Vagina (tissue), 2 donors: ENCODE measurements at regions not wholly inside any gene's neighbourhood (a gene's known extent, or its start where the extent isn't known, plus 50 kb on each side); places are given as distances from the start of the nearest gene placed in this dataset.
A peak's percentile ranks its signal among the peaks of the same experiment; 100 is the strongest.

ENCODE experiments used
- DNase-seq, 2 donors: peaks; one replicate each; pipeline ENCODE4 v3.0.0-alpha.2; 2017; ENCODE audit errors: extremely low spot score in 2 of 2
- H3K27ac ChIP-seq: fragments of 200-600 bp; sonication (generic); one replicate; pipeline ENCODE4 v1.5.1; 2019
- H3K27me3 ChIP-seq: fragments of 200-600 bp; sonication (generic); one replicate; pipeline ENCODE4 v1.5.1; 2019
- H3K36me3 ChIP-seq, 2 donors: fragments of 200-600 bp; sonication (generic); one replicate each; pipeline ENCODE4 v1.5.1; 2017 to 2019
- H3K4me1 ChIP-seq: fragments of 200-600 bp; sonication (generic); one replicate; pipeline ENCODE4 v1.5.1; 2019
- H3K4me3 ChIP-seq, 2 donors: fragments of 200-600 bp; sonication (generic); 1 replicate in 1 of 2; 2 replicates in 1 of 2; pipeline ENCODE4 v1.5.1; 2016 to 2019
- H3K9me3 ChIP-seq: fragments of 200-600 bp; sonication (generic); one replicate; pipeline ENCODE4 v1.5.1; 2019
- POLR2A ChIP-seq, 2 donors: fragments of 450-650 bp; IDR thresholded peaks; one replicate each; pipeline ENCODE4 v1.6.1; 2017; ENCODE audit warnings: antibody characterized with exemption in 2 of 2, mild to moderate bottlenecking in 2 of 2, moderate library complexity in 2 of 2
- POLR2AphosphoS5 ChIP-seq, 2 donors: sonication (generic); formaldehyde crosslinking; IDR thresholded peaks; one replicate each; pipeline ENCODE4 v1.9.0; 2017; ENCODE audit warnings: antibody characterized with exemption in 2 of 2, mild to moderate bottlenecking in 2 of 2, low read depth in 1 of 2; ENCODE audit not compliant: insufficient read depth in 1 of 2
- intact Hi-C: fragments of 100-400 bp; cut with DNase I; formaldehyde crosslinking; loops from one replicate; pipeline ENCODE4 v1.15.1; 2023
- TF ChIP-seq, protein P1 (sequence below), 3 experiments: fragments of 450-650 bp in 2 of 3; fragments of 200-600 bp in 1 of 3; sonication (generic) in 1 of 3; IDR thresholded peaks; one replicate each; pipeline ENCODE4 v1.5.1; 2017 to 2019; ENCODE audit warnings: antibody characterized with exemption in 3 of 3, mild to moderate bottlenecking in 2 of 3, moderate library complexity in 2 of 3

DNA sequence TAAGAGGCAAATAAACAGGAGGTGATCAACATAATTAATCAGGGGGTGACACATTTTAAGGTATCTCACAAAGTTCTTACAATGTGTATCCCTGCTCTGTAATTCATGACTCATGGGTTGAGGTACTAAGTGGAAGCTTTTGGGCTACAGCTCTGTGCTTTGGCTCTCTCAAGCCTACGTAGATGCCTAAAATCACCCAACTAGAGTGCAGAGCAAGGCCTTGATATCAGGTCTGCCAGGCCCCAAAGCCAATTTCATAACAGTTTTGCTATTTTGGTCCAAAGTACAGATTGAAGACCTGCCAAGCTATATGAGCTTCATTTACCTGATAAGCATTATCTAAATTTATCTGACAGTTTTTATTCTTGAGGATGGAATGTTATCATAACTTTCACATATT is 175.3 kb upstream of the BET1 start:
- Histone ChIP-seq H3K9me3 (no peaks in the 10 kb centered on the region), H3K36me3 (no peaks in the 10 kb centered on the region), H3K4me3 (no peak overlapping the region), H3K4me1 (no peaks in the 10 kb centered on the region), H3K27ac (no peak overlapping the region), H3K27me3 (no peaks in the 10 kb centered on the region)
- no peak for TF ChIP-seq POLR2AphosphoS5 (IDR thresholded peaks at IDR 0.05; ENCODE audit: insufficient read depth in 1 of 2, low read depth in 1 of 2)
- TF ChIP-seq, protein P1, sequence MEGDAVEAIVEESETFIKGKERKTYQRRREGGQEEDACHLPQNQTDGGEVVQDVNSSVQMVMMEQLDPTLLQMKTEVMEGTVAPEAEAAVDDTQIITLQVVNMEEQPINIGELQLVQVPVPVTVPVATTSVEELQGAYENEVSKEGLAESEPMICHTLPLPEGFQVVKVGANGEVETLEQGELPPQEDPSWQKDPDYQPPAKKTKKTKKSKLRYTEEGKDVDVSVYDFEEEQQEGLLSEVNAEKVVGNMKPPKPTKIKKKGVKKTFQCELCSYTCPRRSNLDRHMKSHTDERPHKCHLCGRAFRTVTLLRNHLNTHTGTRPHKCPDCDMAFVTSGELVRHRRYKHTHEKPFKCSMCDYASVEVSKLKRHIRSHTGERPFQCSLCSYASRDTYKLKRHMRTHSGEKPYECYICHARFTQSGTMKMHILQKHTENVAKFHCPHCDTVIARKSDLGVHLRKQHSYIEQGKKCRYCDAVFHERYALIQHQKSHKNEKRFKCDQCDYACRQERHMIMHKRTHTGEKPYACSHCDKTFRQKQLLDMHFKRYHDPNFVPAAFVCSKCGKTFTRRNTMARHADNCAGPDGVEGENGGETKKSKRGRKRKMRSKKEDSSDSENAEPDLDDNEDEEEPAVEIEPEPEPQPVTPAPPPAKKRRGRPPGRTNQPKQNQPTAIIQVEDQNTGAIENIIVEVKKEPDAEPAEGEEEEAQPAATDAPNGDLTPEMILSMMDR (IDR thresholded peaks at IDR 0.05) = no peak
- no peak for TF ChIP-seq POLR2A (IDR thresholded peaks at IDR 0.05)
- DNase-seq = no peak
- intact Hi-C loops = no loop called here

DNA sequence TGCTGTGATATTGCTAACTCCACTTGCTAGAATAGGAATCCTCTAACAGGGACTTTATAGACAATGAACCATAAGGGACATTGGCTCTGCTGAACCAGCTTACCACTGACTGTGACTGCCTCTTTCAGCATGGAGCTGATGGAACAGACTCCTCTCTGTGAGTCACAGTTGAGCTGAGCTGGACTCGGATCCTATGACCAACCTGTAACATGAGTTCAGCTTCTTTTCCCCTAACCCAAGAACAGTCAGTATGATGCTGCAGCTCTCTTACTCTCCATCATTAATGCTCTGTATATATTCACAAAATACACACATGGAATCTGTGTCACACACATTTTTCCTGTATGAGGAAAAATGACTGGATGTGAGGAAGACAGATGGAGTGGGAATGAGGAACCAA is 177.9 kb upstream of the BET1 start:
- intact Hi-C loops = no loop called here
- no peak overlapping the region for H3K4me3 ChIP-seq
- TF ChIP-seq POLR2A (IDR thresholded peaks at IDR 0.05) (no peak), POLR2AphosphoS5 (IDR thresholded peaks at IDR 0.05; ENCODE audit: insufficient read depth in 1 of 2, low read depth in 1 of 2) (no peak)
- TF ChIP-seq, protein P1 (IDR thresholded peaks at IDR 0.05) = no peak
- H3K36me3 ChIP-seq = no peaks in the 10 kb centered on the region
- no peaks in the 10 kb centered on the region for H3K27me3 ChIP-seq
- no peak for DNase-seq
- no peak overlapping the region for H3K27ac ChIP-seq
- H3K4me1 ChIP-seq = no peaks in the 10 kb centered on the region
- no peaks in the 10 kb centered on the region for H3K9me3 ChIP-seq

DNA sequence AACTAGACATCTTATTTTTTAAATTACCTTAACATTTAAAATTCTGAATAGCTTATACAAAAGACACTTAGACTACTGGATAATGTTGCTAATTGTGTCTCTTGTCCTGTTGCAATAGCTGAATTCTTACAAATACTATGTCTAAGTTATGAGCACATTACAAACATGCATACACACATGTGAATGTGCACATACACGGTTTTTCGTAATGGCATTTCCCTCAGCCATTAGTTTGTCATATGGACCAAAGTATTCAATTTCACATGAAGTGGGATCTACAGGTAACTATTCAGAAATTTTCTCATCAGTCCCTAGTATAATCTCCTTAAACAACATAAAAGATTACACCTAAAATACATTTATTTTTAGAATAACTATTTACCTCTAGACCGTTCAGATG is 178.6 kb upstream of the BET1 start:
- intact Hi-C loops = no loop called here
- Histone ChIP-seq H3K4me1 (no peaks in the 10 kb centered on the region), H3K27ac (no peak overlapping the region), H3K9me3 (no peaks in the 10 kb centered on the region), H3K4me3 (no peak overlapping the region), H3K27me3 (no peaks in the 10 kb centered on the region), H3K36me3 (no peaks in the 10 kb centered on the region)
- no peak for TF ChIP-seq POLR2A (IDR thresholded peaks at IDR 0.05)
- TF ChIP-seq POLR2AphosphoS5 (IDR thresholded peaks at IDR 0.05; ENCODE audit: insufficient read depth in 1 of 2, low read depth in 1 of 2) = no peak
- TF ChIP-seq, protein P1 (IDR thresholded peaks at IDR 0.05) = no peak
- no peak for DNase-seq

DNA sequence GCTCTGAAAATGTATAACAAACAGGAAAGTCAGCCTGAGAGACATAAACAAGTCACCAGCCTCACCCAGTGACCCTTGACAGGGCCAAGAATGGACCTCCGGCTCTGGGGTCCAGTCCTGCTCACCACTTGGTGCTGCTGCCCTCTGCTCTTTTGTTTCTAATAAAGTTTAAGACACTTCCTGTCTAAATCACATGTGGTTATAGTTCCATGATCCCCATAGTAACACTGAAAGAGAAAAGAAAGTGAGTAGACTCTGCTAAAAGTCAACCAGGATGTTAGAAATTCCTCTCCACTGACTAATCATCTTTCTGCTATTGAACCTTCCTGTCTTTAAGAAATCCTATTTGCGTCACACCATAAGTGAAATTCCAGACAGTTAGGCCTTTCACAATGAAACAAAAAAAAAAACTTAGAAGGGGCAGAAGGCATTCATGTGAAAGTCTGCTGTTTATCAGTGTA is 179.2 kb upstream of the BET1 start:
- H3K4me1 ChIP-seq = no peaks in the 10 kb centered on the region
- peak; percentile 20 to 68 for TF ChIP-seq POLR2AphosphoS5 (IDR thresholded peaks at IDR 0.05; ENCODE audit: insufficient read depth in 1 of 2, low read depth in 1 of 2)
- TF ChIP-seq, protein P1 (IDR thresholded peaks at IDR 0.05) = no peak
- H3K27me3 ChIP-seq = no peaks in the 10 kb centered on the region
- no peak for DNase-seq
- no peaks in the 10 kb centered on the region for H3K9me3 ChIP-seq
- H3K4me3 ChIP-seq = no peak overlapping the region
- H3K36me3 ChIP-seq = no peaks in the 10 kb centered on the region
- peak overlapping the region; percentile 29 for H3K27ac ChIP-seq
- intact Hi-C loops = no loop called here

DNA sequence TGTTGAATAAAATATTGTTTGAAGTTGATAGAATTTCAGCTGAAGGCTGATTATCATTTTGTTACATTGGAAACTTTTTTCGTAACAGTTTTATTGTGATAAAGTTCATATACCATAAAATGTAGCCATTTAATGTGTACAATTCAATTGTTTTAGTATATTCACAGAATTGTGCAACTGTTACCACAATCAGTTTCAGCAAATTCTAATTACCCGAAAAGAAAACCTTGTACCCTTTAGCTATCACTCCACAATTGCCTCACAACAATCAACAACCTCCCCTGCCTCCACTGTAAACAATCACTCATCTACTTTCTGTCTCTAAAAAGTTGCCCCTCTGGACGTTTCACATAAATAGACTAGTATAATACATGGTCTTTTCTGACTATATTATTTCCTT is 179.7 kb upstream of the BET1 start:
- H3K27ac ChIP-seq = peak overlapping the region; percentile 29

More for the DNA sequence above, 179.7 kb upstream of the BET1 start:
- Histone ChIP-seq H3K27me3 (no peaks in the 10 kb centered on the region), H3K4me3 (no peak overlapping the region), H3K36me3 (no peaks in the 10 kb centered on the region), H3K4me1 (no peaks in the 10 kb centered on the region), H3K9me3 (no peaks in the 10 kb centered on the region)
- DNase-seq = no peak
- intact Hi-C loops = no loop called here
- TF ChIP-seq, protein P1 (IDR thresholded peaks at IDR 0.05) = no peak
- TF ChIP-seq POLR2AphosphoS5 (IDR thresholded peaks at IDR 0.05; ENCODE audit: insufficient read depth in 1 of 2, low read depth in 1 of 2) = no peak
